NT2/D1 (cell line): ENCODE measurements at regions not wholly inside any gene's neighbourhood (a gene's known extent, or its start where the extent isn't known, plus 50 kb on each side); places are given as distances from the start of the nearest gene placed in this dataset.

Experiments used
- SUZ12 ChIP-seq: IDR thresholded peaks from 2 replicates; pipeline ENCODE4 v1.6.1; 2011; ENCODE audit not compliant: insufficient read length, insufficient read depth; ENCODE audit errors: extremely low read depth
- YY1 ChIP-seq: IDR thresholded peaks from 2 replicates; pipeline ENCODE4 v1.6.1; 2011; ENCODE audit not compliant: insufficient read length, insufficient read depth
- ZNF274 ChIP-seq: IDR thresholded peaks from 2 replicates; pipeline ENCODE4 v1.6.1; 2011; ENCODE audit warnings: mild to moderate bottlenecking, low read depth, low read length

- TF ChIP-seq YY1 = no peak
- TF ChIP-seq ZNF274 = no peak
- TF ChIP-seq SUZ12 = no peak
These were observed 109.4 kb upstream of the H2AZ1 start for GRCh38 chr4:100059467-100059866.
